PFSK-1 (cell line): ENCODE measurements at regions not wholly inside any gene's neighbourhood (a gene's known extent, or its start where the extent isn't known, plus 50 kb on each side); places are given as distances from the start of the nearest gene placed in this dataset.

ENCODE experiments used
- FOXP2 ChIP-seq: optimal IDR thresholded peaks from 2 replicates; pipeline ENCODE3; 2011; ENCODE audit warnings: borderline replicate concordance, control low read depth, inconsistent platforms; ENCODE audit not compliant: insufficient read depth; ENCODE audit errors: extremely low read length, extremely low read depth
- POLR2AphosphoS5 ChIP-seq: IDR thresholded peaks from 2 replicates; pipeline ENCODE4 v1.6.1; 2012; ENCODE audit warnings: low read depth, mild to moderate bottlenecking, control low read depth, low read length, moderate library complexity
- SIN3A ChIP-seq: IDR thresholded peaks from 2 replicates; pipeline ENCODE4 v1.6.1; 2012; ENCODE audit warnings: mild to moderate bottlenecking, low read length, moderate library complexity, borderline replicate concordance; ENCODE audit not compliant: insufficient read depth
- TAF1 ChIP-seq: IDR thresholded peaks from 2 replicates; pipeline ENCODE4 v1.6.1; 2012; ENCODE audit warnings: low read length, control low read depth, borderline replicate concordance; ENCODE audit not compliant: insufficient read depth
- TF ChIP-seq, protein P1 (sequence below), 2 experiments: IDR thresholded peaks; 2 replicates each; pipeline versions ENCODE4 v1.6.1 to v1.8.0; 2011 to 2012; ENCODE audit warnings: low read depth in 2 of 2, low read length in 2 of 2, control low read depth in 1 of 2, inconsistent platforms in 1 of 2, mild to moderate bottlenecking in 1 of 2, moderate library complexity in 1 of 2; ENCODE audit not compliant: insufficient read depth in 1 of 2

DNA sequence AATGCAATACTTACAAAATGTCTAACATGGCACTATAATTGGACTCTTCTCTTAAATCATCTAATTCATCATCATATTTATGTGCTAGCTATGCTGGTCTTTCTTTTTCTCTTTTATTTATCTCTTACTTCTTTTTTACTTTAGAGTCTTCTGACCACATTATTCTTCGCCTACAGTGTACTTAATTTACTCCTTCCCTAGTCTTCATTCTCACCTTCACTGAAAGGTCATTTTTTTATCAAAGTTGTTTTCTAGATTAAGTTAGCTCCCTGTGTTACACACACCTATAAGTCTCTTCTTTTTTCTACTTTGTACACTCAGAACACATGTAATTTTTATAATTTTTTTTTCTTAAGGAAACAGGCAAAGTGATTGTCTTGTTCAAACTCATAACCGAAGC, 1351.2 kb downstream of the FSCB start:
- TF ChIP-seq, protein P1, sequence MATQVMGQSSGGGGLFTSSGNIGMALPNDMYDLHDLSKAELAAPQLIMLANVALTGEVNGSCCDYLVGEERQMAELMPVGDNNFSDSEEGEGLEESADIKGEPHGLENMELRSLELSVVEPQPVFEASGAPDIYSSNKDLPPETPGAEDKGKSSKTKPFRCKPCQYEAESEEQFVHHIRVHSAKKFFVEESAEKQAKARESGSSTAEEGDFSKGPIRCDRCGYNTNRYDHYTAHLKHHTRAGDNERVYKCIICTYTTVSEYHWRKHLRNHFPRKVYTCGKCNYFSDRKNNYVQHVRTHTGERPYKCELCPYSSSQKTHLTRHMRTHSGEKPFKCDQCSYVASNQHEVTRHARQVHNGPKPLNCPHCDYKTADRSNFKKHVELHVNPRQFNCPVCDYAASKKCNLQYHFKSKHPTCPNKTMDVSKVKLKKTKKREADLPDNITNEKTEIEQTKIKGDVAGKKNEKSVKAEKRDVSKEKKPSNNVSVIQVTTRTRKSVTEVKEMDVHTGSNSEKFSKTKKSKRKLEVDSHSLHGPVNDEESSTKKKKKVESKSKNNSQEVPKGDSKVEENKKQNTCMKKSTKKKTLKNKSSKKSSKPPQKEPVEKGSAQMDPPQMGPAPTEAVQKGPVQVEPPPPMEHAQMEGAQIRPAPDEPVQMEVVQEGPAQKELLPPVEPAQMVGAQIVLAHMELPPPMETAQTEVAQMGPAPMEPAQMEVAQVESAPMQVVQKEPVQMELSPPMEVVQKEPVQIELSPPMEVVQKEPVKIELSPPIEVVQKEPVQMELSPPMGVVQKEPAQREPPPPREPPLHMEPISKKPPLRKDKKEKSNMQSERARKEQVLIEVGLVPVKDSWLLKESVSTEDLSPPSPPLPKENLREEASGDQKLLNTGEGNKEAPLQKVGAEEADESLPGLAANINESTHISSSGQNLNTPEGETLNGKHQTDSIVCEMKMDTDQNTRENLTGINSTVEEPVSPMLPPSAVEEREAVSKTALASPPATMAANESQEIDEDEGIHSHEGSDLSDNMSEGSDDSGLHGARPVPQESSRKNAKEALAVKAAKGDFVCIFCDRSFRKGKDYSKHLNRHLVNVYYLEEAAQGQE (IDR thresholded peaks at IDR 0.05; ENCODE audit: insufficient read depth in 1 of 2, low read depth in 2 of 2, low read length in 2 of 2): no peak
- TF ChIP-seq SIN3A (no peak), FOXP2 (no peak), POLR2AphosphoS5 (no peak), TAF1 (no peak)

DNA sequence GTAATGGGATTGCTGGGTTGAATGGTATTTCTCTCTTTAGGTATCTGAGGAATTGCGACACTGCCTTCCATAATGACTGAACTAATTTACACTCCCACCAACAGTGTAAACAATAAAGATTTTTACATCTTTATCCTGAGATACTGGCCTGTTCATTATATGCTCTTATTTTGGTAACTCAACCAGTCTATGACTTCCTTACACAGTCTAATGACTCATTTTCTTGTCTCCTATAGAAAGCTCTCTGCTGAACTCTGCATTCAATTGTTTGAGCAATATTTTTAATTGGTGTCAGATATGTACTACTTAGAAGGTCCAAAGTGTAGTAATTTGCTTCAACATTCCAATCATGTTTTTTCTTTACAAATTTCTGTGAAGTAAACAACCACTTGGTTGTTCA, 1351.8 kb downstream of the FSCB start:
- TF ChIP-seq, protein P1 (IDR thresholded peaks at IDR 0.05; ENCODE audit: insufficient read depth in 1 of 2, low read depth in 2 of 2, low read length in 2 of 2): no peak
- TF ChIP-seq TAF1 (no peak), SIN3A (no peak), FOXP2 (no peak)

DNA sequence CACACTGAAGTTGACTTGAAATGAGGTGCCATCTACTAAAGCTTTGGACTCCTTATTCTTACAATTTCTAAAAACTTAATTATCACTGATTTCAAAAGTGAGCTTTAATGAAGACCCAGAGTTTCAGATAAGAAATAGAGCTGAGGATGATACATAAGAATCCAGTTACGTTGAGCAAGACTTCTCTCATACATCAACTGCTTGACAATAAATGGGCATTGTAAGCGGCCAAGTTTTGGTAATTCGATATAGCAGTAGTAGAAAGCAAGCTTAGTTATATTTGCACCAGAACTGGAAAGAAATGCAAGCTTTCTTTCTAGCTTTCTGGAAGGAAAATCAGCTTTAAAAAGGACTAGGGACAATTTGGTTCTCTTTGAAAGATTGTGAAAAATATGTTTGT, 1359.6 kb downstream of the FSCB start:
- TF ChIP-seq TAF1 (no peak), SIN3A (no peak), FOXP2 (no peak), POLR2AphosphoS5 (no peak)
- TF ChIP-seq, protein P1 (IDR thresholded peaks at IDR 0.05; ENCODE audit: insufficient read depth in 1 of 2, low read depth in 2 of 2, low read length in 2 of 2): no peak

DNA sequence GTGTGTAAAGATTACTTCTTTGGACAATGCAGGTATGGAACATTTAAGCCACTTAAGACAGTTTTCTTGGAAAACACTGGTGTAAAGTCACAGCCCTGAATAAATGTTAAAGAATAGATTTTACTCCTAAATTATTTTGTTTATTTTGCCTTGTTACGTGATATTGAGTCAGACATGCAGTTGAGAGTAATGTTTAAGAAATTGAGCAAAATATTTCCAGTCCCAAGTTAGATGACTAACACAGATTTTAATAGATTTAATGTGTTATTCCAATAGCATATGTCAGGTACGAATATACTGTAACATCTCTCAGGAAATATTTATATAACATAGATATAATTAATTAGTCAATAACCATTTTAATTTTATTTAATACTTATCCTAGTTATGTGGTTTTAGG, 1361.7 kb downstream of the FSCB start:
- TF ChIP-seq SIN3A (no peak), POLR2AphosphoS5 (no peak), FOXP2 (no peak), TAF1 (no peak)
- TF ChIP-seq, protein P1 (IDR thresholded peaks at IDR 0.05; ENCODE audit: insufficient read depth in 1 of 2, low read depth in 2 of 2, low read length in 2 of 2): no peak

DNA sequence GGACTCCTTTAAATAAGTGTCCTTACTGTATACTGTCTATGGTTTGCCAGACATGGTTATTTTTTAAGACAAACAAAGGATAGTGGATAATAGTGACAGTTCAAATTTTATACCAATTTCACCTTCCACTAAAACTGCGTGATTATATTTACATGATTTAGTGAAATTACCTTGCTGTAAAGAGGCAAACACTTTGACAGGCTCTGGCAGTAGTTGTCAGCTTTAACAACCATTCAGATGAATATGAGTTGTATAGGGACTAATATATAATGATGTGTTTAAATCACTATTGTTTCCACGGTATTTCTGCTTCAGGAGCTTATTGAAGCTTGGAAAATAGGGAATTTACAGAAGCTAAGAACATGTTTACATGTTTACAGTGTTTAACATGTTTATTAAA, 1364.0 kb downstream of the FSCB start:
- TF ChIP-seq FOXP2: no peak
- no peak for TF ChIP-seq SIN3A
- no peak for TF ChIP-seq POLR2AphosphoS5
- TF ChIP-seq, protein P1 (IDR thresholded peaks at IDR 0.05; ENCODE audit: insufficient read depth in 1 of 2, low read depth in 2 of 2, low read length in 2 of 2): no peak
- TF ChIP-seq TAF1: no peak
